RCC 7860 (cell line): ENCODE measurements at regions not wholly inside any gene's neighbourhood (a gene's known extent, or its start where the extent isn't known, plus 50 kb on each side); places are given as distances from the start of the nearest gene placed in this dataset.

Source experiments
- DNase-seq: peaks from one replicate; pipeline ENCODE4 v3.0.0-alpha.2; 2015; ENCODE audit warnings: low spot score
- FAIRE-seq: peaks from 2 replicates; lab custom pipeline; 2012; peaks lifted over from hg19 to GRCh38; lab: Jason Lieb, UNC

DNA sequence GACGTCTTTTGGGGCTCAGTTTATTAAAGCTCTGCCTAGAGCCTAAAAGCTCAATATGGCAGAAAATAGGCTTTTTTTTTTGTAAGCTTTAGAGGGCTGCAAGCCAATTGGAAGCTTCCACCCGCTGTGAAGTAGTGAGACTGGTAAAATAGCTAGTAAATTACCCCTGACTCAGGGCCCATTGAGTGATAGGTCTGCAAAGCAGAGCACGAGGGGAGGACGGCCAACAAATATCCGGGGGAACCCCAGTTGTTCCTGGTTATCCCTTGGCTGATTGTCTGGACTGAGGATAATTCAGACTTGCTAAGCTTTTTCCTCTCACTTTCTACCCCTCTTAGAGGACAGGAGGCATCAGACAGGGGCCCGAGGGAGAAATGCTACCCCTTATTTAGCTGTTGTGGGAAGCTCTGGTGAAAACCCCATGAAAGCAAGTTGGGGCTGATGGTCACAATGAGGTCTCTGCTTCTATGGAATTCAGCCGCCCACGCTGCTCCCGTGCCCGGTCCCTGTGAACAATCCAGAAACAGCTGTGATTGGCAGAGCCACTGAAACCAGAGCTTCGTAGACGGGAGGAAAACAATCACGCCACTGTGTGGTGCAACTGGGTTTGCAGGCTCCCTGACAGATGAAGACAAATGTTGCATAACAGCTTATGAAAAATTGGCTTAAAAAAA lies 141.9 kb upstream of the LGALSL start:
- DNase-seq: no peak
- no peak for FAIRE-seq

DNA sequence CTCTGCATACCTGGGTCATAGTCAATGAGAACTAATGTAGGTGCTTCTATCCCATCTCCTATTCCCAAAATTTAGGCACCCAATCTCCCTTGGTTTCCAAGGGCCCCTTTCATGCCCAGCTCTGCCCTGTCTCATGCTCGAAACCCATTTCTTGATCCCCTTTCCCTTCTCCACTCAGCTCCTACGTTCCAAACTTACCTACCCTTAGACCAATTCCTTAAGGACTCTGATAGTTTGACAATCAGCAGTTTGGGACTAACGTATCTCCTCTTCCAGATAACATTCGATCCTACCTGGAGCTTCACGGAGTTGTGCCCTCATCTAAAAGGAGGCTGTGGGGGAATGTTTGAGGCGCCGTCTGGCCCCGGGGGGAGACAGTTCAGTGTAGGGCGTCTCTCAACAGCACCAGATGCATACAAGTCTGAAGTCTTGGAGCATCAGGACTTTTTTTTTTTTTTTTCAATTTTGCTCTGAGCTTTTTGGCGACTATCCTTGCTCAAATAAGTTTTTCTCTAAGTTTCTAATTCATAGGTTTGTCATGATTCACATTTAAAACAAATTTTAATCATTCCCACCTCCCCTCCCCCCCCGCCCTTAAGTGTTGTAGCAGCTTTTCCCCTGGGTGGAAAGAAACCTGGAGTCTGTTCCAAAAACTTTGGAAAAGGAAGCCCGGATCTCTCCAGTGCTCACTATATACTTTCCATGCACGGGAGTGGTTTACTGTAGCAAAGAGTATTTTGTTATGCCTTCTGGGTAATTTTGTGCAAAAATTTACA lies 141.2 kb upstream of the LGALSL start:
- DNase-seq (no peak), FAIRE-seq (no peak)

DNA sequence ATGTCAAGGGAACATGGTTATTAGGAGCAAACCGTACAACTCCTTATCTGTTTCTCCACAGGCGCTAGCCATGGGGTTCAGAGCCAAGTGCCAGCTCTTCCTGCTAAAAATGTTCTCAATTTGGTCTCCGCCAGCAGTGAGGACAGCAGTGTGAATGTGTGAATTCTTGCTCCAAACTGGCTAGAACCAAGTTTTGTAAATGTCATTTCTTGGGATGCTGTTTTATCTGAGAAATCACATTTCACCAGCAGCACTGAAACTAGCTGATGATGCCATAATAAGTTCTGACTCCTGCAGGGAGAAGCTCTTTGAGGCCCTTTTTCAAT lies 140.6 kb upstream of the LGALSL start:
- FAIRE-seq (no peak), DNase-seq (no peak)

DNA sequence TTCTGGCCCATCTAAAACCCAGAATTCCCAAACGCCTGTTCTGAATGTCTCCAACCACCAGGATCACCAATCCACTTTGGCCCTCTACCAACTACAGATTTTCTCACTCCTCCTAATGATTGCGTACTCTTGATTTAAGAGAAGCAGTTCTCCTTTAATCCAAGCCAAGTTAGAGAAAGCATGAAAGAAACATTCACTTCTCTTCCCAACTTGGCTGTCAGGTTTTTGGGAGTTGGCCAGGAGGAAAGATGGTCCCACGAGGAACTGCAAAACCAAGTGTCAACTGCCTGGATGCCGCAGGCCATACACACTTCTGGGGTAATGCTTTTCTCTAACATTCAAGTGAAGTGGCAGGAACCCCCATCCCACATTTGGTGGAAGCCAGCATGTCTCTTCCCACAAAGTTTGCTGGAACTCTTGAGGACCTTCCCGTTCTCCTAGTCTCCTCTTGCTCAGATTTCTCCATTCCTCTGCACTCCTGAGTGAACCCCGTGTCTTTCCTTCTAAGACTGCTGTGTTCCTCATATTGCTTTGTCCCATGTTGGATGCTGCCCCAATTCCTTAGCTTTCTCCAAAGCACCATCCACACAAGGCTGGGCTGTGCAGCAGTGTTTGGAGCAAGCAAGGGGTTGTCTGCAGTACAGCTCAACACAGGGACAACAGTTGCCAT lies 138.5 kb upstream of the LGALSL start:
- FAIRE-seq (no peak), DNase-seq (no peak)

DNA sequence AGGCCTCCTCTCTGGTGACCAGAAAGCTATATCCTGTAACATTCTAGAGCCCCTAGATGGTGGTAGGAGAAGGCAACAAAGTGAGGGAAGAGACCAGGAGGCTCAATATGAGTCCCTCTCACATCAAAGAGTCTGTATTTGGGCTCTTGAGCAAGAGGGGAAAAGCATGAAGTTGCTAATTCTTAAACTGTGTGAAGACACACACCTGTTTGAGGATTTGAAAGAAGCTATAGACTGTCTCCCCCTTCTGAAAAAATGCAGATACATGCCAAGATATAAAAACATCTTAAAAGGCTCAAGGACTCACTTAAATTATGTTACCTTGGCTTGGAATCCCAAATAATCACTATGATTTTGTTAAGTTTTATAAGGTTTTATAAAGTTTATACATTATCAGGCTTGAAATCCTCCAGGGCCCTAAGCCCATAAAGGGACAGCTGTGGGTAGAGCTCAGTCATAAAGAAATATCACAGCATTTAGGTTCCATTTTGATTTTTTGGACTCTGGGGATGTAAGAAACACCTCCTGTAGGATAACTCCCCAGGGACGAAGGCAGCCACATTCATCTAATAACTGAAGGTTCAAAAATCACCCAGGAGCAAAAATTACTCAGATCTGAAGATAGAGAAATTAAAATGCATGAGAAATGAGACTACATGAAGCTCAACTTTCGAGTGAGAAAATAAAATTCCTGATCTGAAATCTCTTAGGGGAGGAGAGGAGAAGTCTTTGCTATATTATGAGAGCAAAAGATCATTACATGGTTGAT lies 136.1 kb upstream of the LGALSL start:
- DNase-seq (no peak), FAIRE-seq (no peak)

DNA sequence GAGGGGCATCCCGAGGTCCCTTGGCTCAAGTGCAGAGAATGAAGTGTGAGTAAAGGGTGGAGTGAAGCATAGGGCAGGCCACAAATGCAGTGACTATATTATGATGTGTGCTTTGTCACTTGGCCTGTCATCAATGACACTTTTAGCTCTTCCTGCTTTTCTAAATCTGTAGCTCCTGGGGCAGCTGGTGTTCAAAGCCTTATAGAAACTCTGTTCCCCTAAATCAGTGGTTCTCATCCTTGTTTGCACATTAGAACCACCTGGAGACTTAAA lies 135.6 kb upstream of the LGALSL start:
- DNase-seq (no peak), FAIRE-seq (no peak)

DNA sequence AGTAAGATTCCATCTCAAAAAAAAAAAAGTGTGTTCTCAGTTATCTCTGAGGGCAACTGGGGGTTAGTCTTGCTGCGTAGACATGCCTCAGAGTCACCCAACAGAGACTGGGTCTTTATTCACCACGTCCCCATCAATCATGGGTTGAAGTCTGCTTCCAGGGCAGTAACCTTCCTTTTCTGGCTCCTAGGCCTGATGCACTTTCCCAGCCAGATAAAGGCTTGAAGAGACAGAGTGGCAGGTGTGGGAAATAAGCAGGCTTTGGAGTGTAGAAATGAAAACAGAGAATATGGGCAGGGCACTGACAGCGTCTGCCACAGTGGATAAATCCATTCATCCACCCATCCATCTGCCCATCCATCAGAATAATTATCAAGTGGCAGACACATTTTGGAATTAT lies 134.1 kb upstream of the LGALSL start:
- DNase-seq (no peak), FAIRE-seq (no peak)

DNA sequence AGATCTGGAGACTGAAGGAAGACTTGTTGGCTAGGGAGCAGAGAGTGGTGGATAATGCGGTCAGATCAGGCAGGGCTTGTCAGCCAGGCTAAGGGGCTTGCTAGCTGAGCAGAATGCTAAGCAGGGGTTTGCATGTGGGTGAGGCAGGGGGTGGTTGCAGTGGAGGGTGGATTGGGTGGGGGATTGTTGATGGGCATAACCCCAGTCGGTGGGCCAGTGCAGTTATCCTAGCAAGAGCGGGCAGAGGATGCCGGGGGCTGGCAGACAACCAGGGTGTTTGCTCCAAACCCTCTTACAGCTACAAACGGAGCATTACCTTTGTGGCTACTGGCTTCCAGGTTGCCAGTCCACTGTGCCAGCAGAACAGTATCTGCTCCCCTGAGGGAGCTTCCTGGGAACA lies 131.5 kb upstream of the LGALSL start:
- no peak for FAIRE-seq
- DNase-seq: no peak

DNA sequence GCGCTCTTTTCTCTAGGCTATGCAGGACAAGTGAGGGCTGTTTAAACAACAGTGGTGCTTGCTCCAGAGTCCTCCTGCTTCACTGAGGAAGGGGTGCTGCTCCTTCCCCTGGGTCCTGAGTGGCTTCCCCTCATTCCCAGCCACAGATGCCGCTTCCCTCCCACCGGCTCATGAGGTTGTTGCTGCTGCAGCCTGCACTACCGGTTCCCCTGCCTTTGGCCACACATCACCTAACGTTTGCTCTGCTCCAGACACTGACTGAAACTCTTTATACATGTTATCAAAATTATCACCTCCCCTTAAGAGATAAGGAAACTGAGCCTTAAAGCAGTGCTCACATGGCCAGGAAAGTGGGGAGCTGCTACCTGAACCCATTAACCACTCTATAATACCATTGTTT lies 130.8 kb upstream of the LGALSL start:
- DNase-seq (no peak), FAIRE-seq (no peak)

DNA sequence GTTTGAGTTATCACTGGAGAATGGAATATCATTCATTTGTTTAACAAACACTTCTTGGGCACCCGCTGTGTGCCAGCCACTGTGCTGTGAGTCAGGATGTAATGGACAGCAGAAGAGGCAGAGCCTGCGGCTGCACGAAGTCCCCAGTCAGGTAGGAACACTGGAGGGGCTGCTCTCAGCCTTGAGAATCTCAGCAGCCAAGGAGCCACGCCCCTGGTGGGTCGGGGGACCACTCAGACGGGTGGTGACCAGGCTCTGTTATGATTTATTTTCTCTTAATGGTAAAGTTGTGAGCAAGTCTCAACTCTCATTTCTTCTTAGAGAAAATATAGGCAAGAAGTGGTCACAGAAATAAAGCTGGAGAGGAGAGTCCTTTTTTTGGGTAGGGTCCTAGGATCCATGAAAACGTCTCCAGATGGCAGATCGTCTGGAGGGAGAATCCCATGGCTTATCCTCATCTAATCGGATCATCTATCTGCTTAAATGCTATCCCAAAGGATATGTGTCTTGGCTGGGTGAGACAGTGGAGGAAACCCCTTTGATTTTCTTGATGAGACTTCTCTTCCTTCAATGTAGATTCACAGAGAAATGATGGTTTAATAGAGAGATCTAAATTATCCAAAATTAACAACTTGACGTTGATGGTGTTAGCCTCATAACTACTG lies 129.1 kb upstream of the LGALSL start:
- DNase-seq: no peak
- FAIRE-seq: no peak

DNA sequence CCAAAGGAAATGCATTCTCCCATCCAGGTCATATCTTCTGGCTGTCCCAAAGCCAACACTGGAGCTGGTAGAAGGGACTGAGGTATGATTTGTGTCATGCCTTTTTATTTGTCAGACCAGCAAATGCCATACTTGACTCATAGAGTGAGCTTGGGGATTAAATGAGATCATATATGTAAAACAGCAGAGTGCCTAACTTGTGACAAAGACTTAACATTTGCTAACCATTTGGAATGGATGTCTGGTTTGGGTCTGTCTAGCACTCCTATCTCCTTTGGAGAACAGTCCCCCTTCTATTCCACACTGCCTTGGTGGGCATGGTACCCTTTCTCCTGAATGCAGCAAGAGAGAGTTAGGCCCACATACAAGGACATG lies 128.5 kb upstream of the LGALSL start:
- no peak for DNase-seq
- FAIRE-seq: no peak

DNA sequence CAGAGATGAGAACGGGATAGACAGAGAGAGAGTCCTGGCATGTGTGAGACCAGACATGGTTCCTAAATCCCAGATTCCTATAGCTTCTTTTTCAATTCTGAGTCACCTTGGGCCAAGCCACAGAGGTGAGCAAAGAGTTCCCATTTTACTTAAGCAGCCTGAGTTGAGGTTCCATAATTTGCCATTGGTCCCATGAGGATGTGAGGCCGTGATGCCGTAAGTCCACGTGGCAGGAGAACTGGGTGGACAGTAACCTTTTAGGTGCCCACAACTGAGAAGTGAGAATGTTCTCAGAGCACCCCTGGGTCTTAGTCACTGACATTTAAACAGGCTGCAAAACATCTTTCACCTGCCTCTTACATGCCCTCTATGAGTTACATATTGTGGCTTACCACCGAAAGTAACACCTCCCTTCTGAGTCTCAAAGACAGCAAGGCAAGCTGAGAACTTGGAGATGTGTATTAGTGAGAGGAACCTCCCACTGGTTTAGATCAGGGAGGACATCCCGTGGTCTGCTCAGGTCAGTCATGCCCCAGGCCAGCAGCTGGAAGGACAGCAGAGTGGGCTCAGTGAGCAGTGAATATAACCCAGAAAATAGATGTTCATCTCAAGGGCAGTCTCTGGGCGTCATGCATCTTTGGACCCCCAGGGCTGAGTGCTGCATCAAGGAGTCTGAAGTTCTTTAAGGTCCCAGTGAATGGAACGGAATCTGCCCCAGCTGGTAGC lies 127.9 kb upstream of the LGALSL start:
- FAIRE-seq (no peak), DNase-seq (no peak)

DNA sequence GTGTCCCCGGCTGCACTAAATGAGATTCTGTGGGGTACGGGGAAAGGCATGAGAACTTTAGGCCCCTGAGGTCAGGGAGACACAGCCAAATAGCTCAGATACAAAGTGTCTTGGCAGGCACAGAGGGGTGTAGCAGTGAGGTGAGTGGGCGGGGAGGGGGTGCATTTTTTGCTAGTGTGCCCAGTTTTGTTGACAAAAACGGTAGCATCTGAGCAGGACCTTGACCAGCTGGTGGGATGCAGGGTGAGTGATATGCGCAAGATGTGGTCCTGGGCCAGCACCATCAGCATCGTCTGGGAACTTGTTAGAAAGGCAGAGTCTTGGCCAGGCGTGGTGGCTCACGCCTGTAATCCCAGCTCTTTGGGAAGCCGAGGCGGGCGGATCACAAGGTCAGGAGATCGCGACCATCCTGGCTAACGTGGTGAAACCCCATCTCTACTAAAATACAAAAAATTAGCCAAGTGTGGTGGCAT lies 127.3 kb upstream of the LGALSL start:
- FAIRE-seq: no peak
- no peak for DNase-seq

DNA sequence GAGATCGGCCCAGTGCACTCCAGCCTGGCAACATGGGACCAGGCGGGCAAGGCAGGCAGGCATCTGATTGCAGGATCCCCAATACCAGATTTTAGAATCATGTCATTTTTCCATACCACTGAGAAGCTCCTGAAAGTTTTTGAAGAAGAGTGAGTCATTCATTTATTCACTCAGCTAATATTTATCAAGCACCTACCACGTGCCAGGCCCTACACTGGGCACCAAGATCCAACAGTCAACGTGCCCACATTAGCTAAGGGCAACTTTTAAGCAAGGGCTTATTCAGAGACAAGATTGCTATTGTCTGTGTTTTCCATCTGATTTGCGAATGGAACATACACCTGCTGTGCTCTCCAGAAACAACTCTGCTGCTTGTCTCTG lies 126.8 kb upstream of the LGALSL start:
- FAIRE-seq (no peak), DNase-seq (no peak)

DNA sequence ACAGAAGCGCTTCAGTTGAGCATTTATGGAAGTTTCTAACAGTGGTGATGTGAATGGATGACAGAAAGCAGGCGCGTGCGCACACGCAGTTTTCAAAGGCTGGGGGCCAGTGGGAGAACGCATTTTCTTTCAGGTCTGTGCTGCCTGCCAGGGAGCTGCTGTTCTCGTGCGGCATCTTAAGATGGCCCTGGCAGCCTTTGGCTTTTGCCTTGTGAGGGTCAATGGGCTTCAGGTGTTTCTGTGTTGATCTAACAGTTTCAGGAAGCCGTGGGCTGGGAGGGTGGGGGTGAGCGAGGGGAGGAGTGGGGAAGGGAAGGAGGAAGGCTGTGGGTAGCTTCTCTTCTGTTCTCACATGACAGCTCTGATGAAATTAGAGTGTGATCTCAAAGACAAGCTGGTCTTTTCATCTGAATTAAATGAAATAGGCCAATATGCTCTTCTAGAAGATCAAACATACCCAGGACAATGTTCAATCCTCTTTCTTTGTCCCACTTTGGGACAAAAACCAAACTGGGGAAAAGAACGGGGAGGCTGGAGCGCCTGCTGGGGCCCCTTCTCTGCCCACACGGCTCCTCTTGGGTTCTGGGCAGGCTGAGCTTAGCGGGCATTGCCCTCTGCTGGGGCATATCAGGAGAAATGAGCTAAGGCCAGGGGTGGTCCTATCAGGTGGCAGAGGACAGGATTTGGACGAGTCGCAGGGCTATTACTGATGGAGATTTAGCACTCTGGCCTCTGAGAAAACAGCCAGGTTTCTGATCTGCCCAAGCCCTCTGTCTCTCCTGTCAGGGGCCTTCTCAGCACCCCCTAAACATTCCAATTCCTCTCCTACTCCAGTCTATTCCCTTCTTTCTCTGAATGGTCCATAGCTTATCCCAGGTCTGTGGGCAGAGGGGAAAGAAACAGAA lies 126.2 kb upstream of the LGALSL start:
- no peak for DNase-seq
- no peak for FAIRE-seq

DNA sequence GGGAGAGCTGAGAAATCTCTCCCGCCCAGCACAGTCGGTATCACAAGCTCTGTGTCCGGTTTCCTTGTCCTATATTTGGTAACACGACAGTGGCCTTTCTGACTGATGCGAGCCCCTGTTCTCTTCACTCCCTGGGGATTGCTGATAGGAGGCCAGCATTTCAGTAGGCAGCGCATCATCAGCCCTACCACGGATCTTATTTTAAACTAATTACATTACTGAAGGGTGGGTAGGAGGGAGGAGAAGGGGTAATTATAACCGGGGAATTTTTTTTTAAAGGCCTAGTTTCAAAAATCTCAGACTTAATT lies 125.6 kb upstream of the LGALSL start:
- FAIRE-seq: no peak

DNA sequence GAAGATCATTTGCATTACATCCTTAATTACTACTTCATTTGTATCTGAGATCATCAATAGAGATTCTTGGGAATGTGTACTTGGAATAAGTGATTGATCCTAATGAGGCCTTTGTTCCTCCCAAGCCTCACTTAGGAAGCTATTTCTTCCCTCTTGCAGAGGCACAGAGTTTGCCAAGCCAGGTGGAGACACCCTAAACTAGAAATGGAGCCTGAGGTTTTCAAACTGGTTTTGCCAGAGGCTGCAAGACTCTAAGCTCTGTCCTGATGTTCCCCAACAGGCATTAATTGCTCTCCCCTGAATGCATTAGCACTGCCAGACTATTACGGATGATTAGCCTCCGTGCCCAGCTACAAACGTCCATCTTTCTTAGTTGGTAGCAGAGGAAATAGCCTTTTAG lies 125.2 kb upstream of the LGALSL start:
- FAIRE-seq (no peak), DNase-seq (no peak)

More for the DNA sequence above, 125.6 kb upstream of the LGALSL start:
- DNase-seq: no peak

DNA sequence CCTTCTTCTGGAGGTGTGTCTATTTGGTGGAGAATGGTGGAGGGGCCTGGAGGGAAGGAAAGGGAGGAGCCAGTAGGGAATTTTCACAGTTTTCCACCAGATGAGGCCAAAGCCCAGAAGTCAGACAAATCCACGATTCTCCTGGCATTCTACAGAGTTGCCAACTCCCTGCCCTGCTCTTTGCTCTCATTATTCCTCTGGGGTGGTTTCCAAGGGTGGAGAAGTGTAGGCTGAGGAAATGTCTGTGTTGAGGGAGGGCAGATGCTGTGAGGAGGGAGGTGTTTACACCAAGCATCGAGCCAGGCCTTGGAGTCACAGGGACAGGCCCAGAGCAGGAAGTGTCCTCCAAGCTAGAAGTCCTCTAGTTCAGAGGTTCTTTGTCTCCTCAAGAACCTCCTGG lies 124.1 kb upstream of the LGALSL start:
- DNase-seq (no peak), FAIRE-seq (no peak)

DNA sequence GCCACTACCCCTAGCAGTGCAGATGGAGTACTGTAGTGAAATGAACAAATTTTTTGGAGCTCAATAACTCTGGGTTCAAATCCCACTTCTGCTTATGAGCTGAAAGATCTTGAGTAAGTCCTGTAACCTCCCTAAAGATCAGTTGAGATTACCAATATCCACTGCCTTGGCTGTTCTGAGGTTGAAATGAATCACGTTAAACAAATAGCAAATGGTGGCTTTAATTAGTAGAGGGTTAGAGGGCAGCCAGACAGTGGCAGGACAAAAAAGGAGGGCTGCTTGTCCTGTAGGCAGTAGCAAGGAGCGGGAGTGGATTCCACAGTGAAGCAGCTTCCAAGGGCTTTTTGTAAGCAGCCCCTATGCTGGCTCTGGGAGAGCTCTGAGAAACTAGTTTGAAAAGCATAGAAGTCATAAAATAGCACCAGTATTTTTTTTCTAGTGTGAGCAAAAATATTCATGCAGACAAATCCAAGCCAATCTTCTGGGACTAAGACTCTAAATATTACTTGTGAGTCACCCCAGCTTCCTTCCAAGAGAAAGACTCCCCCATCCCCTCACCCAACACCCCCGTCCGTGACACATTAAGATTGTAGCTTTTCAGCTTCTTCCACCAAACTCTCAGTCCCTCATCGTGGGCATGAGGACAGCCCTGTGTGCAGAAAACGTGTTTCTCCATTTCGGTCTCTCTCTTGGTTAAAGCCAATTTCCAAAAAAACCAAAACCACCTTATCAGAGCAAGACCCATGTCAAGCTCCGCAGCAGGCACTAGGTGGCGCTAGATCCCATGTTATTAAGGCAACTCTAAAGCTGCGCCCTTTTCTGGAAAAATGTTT lies 123.5 kb upstream of the LGALSL start:
- FAIRE-seq (peak; percentile 28), DNase-seq (peak; percentile 59)
